ENCODE measurements at regions not wholly inside any gene's neighbourhood (a gene's known extent, or its start where the extent isn't known, plus 50 kb on each side); places are given as distances from the start of the nearest gene placed in this dataset.

- peaks cover 14% of the 10 kb centered on the region for H3K27me3 Mint-ChIP-seq
- H3K36me3 Mint-ChIP-seq (ENCODE audit: low read depth): no peaks in the 10 kb centered on the region
- H3K9me3 Mint-ChIP-seq: no peaks in the 10 kb centered on the region
- no peak overlapping the region for H3K27ac Mint-ChIP-seq
- H3K4me1 Mint-ChIP-seq: peaks cover 13% of the 10 kb centered on the region
- no peak for ATAC-seq
- DNase-seq: no peak
- no peak overlapping the region for H3K4me3 Mint-ChIP-seq
These were observed 56.9 kb upstream of the TOP3B start for GRCh38 chr22:22039286-22040074.

GRCh38 chr22:22038178-22038880 lies 55.7 kb upstream of the TOP3B start:
- DNase-seq (no peak), ATAC-seq (no peak)
- Mint-ChIP-seq H3K27me3 (peaks cover 17% of the 10 kb centered on the region), H3K4me1 (peaks cover 15% of the 10 kb centered on the region), H3K4me3 (no peak overlapping the region), H3K9me3 (no peaks in the 10 kb centered on the region), H3K36me3 (ENCODE audit: low read depth) (no peaks in the 10 kb centered on the region), H3K27ac (no peak overlapping the region)

DNA sequence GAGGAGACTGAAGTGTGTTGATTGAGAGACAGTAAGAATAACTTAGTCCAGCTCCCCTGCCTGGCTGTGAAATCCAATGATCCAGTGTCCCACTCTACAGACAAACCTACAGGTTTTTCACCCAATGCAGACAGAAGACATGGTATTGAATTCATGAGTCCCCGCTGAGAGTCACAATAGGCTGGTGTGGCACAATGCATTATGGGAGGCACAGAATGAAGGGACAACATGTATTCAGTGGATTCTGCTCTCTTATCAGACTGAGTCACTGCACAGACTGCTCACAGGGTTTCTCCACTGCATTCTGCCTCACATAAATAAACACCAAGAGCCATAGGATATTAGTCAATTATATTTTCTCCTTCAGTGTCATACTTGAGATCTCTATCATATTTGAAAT lies 55.2 kb upstream of the TOP3B start:
- Mint-ChIP-seq H3K4me1 (peaks cover 15% of the 10 kb centered on the region), H3K27ac (no peak overlapping the region), H3K36me3 (ENCODE audit: low read depth) (no peaks in the 10 kb centered on the region), H3K4me3 (no peak overlapping the region), H3K27me3 (peaks cover 17% of the 10 kb centered on the region), H3K9me3 (no peaks in the 10 kb centered on the region)
- peak; percentile 28 for ATAC-seq
- DNase-seq: no peak

DNA sequence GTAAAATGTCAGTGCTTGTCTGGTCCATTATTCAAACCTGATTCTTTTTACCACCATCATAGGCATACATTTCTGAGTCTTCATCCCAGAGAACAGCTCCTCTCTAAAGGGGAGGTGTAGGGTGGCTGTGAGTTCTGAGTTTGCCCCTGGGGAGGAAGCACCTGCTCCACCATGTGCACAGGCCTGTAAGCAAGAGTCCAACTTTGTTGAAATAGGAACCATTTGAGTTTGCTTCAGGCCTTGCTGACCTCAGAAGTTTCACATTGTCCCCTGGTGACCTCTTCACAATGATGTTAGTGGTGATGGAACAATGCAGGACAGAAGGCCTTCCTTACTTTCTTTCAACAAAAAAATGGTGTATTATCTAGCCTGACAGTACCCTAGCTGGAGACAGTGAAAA lies 54.6 kb upstream of the TOP3B start:
- no peaks in the 10 kb centered on the region for H3K9me3 Mint-ChIP-seq
- H3K27ac Mint-ChIP-seq: no peak overlapping the region
- ATAC-seq: no peak
- H3K27me3 Mint-ChIP-seq: peaks cover 17% of the 10 kb centered on the region
- H3K36me3 Mint-ChIP-seq (ENCODE audit: low read depth): no peaks in the 10 kb centered on the region
- DNase-seq: no peak
- H3K4me3 Mint-ChIP-seq: no peak overlapping the region
- peaks cover 15% of the 10 kb centered on the region for H3K4me1 Mint-ChIP-seq

DNA sequence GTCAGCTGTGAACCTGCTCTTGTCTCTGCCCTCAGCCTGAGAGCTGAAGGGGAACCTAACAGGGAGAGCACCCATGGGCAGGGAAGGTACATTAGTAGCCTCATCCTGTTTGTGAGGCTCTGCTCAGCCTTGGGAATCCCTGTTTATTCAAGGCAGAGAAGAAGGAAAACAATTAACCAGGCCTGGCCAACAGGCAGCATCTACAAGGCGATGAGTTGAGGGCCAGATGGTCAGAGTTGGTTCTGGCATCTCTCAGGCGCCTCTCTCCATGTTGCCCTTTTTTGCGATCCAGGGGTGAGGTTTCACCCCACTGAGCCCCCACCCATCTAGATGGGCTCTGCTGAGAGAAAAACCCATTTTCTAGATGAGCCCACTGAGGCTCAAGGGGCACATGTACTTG lies 54.0 kb upstream of the TOP3B start:
- Mint-ChIP-seq H3K9me3 (no peaks in the 10 kb centered on the region), H3K27ac (no peak overlapping the region), H3K36me3 (ENCODE audit: low read depth) (no peaks in the 10 kb centered on the region), H3K4me3 (no peak overlapping the region), H3K27me3 (peaks cover 17% of the 10 kb centered on the region), H3K4me1 (peaks cover 9% of the 10 kb centered on the region)
- DNase-seq: no peak
- ATAC-seq: no peak

GRCh38 chr22:22035771-22036314 lies 53.3 kb upstream of the TOP3B start:
- ATAC-seq (no peak), DNase-seq (no peak)
- Mint-ChIP-seq H3K27ac (no peak overlapping the region), H3K36me3 (ENCODE audit: low read depth) (no peaks in the 10 kb centered on the region), H3K27me3 (peaks cover 17% of the 10 kb centered on the region), H3K4me1 (peaks cover 13% of the 10 kb centered on the region), H3K4me3 (no peak overlapping the region), H3K9me3 (no peaks in the 10 kb centered on the region)

DNA sequence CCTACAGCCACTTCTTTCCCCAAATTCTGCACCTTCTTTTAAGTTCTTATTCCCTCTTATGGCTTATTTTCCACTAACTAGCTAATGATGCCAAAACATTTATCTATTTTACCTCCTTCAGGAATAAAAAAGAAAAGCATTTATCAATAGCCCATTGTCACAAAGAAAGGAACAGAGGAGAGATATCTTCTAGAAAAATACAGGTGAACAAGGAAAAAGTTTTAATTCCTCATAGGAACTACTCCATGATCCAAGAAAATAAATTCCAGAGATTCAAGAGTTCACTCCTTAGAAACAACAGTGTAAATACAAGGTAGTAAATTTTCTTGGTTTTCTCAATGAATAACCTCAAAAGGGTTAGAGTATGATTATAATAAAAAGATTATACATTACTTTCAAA lies 52.6 kb upstream of the TOP3B start:
- no peak for ATAC-seq
- Mint-ChIP-seq H3K9me3 (no peaks in the 10 kb centered on the region), H3K27me3 (peaks cover 13% of the 10 kb centered on the region), H3K36me3 (ENCODE audit: low read depth) (no peaks in the 10 kb centered on the region), H3K27ac (no peak overlapping the region), H3K4me3 (no peak overlapping the region), H3K4me1 (peaks cover 13% of the 10 kb centered on the region)
- DNase-seq: no peak

GRCh38 chr22:22034469-22035132 lies 52.0 kb upstream of the TOP3B start:
- peaks cover 13% of the 10 kb centered on the region for H3K4me1 Mint-ChIP-seq
- no peak for ATAC-seq
- peaks cover 10% of the 10 kb centered on the region for H3K27me3 Mint-ChIP-seq
- no peak overlapping the region for H3K27ac Mint-ChIP-seq
- H3K9me3 Mint-ChIP-seq: no peaks in the 10 kb centered on the region
- no peak overlapping the region for H3K4me3 Mint-ChIP-seq
- H3K36me3 Mint-ChIP-seq (ENCODE audit: low read depth): no peaks in the 10 kb centered on the region
- DNase-seq: no peak

DNA sequence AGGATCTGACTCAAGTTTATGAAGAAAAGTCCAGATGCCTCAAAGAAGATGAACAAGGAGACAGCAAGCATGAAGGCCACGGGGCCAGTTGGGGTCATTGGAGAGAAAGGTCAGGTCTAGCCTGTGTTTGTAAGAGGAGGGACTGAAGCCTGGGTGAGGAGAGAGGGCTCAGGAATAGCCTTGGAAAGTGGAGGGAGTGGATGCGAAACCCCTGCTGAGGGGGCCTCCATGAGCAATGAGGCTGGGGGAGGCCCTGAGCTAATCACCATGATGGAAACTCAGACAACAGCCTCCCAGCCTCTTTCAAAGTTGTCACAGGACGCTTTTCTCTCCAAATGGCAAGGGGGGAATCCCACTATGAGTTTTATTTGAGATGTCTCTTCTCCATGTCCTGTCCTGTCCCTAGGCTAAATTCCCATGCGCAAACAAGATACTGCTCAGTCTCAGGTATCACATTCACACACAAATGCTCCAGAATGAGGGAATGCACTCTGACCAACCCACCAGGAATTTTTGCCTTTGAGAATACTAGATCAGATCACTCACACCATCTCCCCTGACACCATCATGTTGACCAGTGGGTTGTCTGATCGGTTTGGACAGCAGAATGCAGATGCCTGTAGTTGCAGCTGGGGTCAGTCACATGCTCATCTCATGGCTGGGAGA lies 51.3 kb upstream of the TOP3B start:
- ATAC-seq: no peak
- Mint-ChIP-seq H3K4me3 (no peak overlapping the region), H3K27ac (no peak overlapping the region), H3K36me3 (ENCODE audit: low read depth) (no peaks in the 10 kb centered on the region), H3K9me3 (no peaks in the 10 kb centered on the region), H3K27me3 (peaks cover 8% of the 10 kb centered on the region), H3K4me1 (peaks cover 13% of the 10 kb centered on the region)
- no peak for DNase-seq

DNA sequence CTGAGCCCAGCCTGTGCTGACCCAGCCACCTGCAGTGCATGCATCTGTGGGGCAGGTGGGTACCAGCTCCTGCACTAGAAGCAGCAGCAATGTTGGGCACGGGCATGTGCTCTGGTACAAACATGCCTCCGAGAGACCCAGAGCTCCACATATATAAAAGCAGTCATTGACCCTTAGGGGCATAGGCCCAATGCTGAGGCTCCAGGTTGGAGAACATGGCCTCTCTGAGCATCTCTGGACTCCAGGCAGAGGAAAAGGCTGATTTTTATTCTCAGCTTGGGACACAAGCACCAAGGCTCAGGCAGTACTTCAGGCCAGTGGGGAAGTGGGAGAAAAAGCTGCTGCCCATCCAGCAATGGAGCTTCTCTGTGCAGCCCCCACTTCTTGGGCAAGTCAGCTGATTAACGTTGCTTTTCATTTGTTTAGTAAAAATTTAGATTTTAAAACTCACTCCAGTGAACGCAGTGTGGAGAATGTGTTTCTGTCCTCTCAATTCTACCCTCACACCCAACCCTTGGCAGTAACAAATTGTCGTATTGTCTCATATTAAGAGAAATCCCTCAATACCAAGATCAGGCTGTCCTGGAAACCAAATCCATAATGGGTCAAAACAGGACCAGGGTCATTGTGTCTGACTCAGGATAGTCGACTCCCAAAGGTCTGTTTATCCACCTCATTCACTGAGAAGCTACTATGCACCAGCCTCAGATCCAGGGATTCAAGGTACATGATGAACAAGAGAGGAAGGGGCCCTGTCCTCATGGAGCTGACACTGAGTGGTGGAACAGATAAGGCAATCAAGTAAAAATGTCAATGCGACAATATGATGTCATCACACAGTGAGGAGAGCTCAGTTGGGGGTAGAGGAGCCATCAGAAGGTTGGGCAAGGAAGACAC lies 50.6 kb upstream of the TOP3B start:
- H3K27ac Mint-ChIP-seq: no peak overlapping the region
- ATAC-seq (no peak), DNase-seq (no peak)
- peaks cover 8% of the 10 kb centered on the region for H3K27me3 Mint-ChIP-seq
- no peaks in the 10 kb centered on the region for H3K9me3 Mint-ChIP-seq
- no peak overlapping the region for H3K4me3 Mint-ChIP-seq
- H3K4me1 Mint-ChIP-seq: peaks cover 13% of the 10 kb centered on the region
- H3K36me3 Mint-ChIP-seq (ENCODE audit: low read depth): no peaks in the 10 kb centered on the region

DNA sequence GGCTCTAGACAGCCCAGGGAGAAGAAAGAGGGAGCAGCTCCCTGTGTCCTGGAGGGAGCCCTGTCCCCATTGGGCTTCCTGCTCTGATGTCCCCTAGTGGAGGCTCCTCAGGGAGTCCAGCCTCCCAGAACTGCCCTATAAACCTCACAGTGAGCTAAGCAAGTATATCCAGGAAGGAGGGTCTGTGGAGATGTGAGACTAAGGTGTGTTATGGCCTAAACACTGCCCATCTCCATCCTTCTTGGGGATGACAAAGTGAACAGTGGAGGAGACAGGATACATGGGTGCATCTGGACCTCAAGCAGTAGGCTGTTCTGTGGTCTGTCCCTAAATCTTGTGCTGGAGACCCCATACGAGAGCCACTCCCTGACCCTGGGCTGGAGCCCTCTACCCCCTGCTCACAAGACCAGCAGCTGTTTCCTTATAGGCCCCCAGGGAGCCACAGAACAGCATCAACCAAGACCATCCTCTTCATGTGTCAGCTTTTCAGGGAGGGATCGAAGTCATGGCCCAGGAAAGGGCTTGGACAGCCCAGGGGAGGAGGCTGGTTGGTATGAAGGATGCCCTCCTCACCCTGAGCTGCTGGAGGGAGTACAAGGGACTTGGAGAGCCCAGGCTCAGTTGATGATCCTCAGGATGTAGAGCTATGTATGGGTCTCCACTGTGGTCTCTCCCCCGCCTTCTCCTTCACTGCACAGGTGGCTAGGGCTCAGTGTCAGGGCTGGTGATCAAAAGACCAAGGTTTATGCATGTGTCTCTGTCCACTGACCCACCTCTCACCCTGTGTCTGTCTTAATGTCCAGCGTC lies 49.7 kb upstream of the TOP3B start:
- no peaks in the 10 kb centered on the region for H3K9me3 Mint-ChIP-seq
- H3K4me3 Mint-ChIP-seq: no peak overlapping the region
- H3K4me1 Mint-ChIP-seq: peaks cover 13% of the 10 kb centered on the region
- peaks cover 8% of the 10 kb centered on the region for H3K27me3 Mint-ChIP-seq
- no peak for DNase-seq
- no peak for ATAC-seq
- no peak overlapping the region for H3K27ac Mint-ChIP-seq
- H3K36me3 Mint-ChIP-seq (ENCODE audit: low read depth): no peaks in the 10 kb centered on the region

Data from activated naive CD8-positive, alpha-beta T cell treated with anti-CD3 and anti-CD28 coated beads, Interleukin-2, amount 50 U/mL, for 24 hours (primary cell).